Liver (tissue), 3 donors: ENCODE measurements at regions not wholly inside any gene's neighbourhood (a gene's known extent, or its start where the extent isn't known, plus 50 kb on each side); places are given as distances from the start of the nearest gene placed in this dataset.

Experiments
- CTCF ChIP-seq: fragments of 150-350 bp; IDR thresholded peaks from 2 replicates; pipeline ENCODE4 v1.5.1; 2017; ENCODE audit warnings: improper control_type of control experiment, low read depth, low read length; ENCODE audit not compliant: missing input control
- EGR1 ChIP-seq, 2 donors: IDR thresholded peaks; 2 replicates each; pipeline ENCODE4 v1.6.1; 2016 to 2018; ENCODE audit warnings: antibody characterized with exemption in 2 of 2, low read depth in 2 of 2
- FOXA1 ChIP-seq: IDR thresholded peaks from 2 replicates; pipeline ENCODE4 v1.6.1; 2016; ENCODE audit warnings: antibody characterized with exemption
- GABPA ChIP-seq, 2 donors: IDR thresholded peaks in 1 of 2; conservative IDR thresholded peaks in 1 of 2; 2 replicates each; pipeline ENCODE4 v1.6.1; 2016; ENCODE audit warnings: antibody characterized with exemption in 2 of 2, mild to moderate bottlenecking in 1 of 2, moderate library complexity in 1 of 2
- NR2F2 ChIP-seq: IDR thresholded peaks from 2 replicates; pipeline ENCODE4 v1.6.1; 2016; ENCODE audit warnings: antibody characterized with exemption
- RAD21 ChIP-seq, 2 donors: IDR thresholded peaks; 2 replicates each; pipeline ENCODE4 v1.6.1; 2016; ENCODE audit warnings: antibody characterized with exemption in 2 of 2, mild to moderate bottlenecking in 2 of 2
- REST ChIP-seq: IDR thresholded peaks from 2 replicates; pipeline ENCODE4 v1.6.1; 2016; ENCODE audit warnings: antibody characterized with exemption, mild to moderate bottlenecking
- SP1 ChIP-seq: IDR thresholded peaks from 2 replicates; pipeline ENCODE4 v1.6.1; 2018; ENCODE audit warnings: antibody characterized with exemption, mild to moderate bottlenecking
- TAF1 ChIP-seq: conservative IDR thresholded peaks from 2 replicates; pipeline ENCODE4 v1.6.1; 2016; ENCODE audit warnings: antibody characterized with exemption, mild to moderate bottlenecking
- YY1 ChIP-seq: IDR thresholded peaks from 2 replicates; pipeline ENCODE4 v1.6.1; 2016; ENCODE audit warnings: antibody characterized with exemption, mild to moderate bottlenecking
- donor health status: healthy.
- donor health status: healthy.

- TF ChIP-seq REST: no peak
- no peak for TF ChIP-seq FOXA1
- TF ChIP-seq CTCF: no peak
- TF ChIP-seq RAD21 (IDR thresholded peaks at IDR 0.05): no peak
- TF ChIP-seq EGR1 (IDR thresholded peaks at IDR 0.05; ENCODE audit: low read depth in 2 of 2): no peak
- no peak for TF ChIP-seq YY1
- no peak for TF ChIP-seq SP1
- no peak for TF ChIP-seq NR2F2
- TF ChIP-seq GABPA (IDR thresholded peaks at IDR 0.05 in 1 of 2, conservative IDR thresholded peaks at IDR 0.05 in 1 of 2): no peak
- TF ChIP-seq TAF1: no peak
These were observed 77.2 kb upstream of the ABCA1 start for GRCh38 chr9:105005186-105005585.
